HG03095 (cell line): ENCODE measurements at regions not wholly inside any gene's neighbourhood (a gene's known extent, or its start where the extent isn't known, plus 50 kb on each side); places are given as distances from the start of the nearest gene placed in this dataset.
"Not testable (repeated sequence)": the region's sequence is repeated elsewhere in the genome, so short reads cannot be mapped to it uniquely, and the experiment has no call there.

Experiments
- ATAC-seq: cut with Tn5 transposase; IDR thresholded peaks from one replicate; pipeline ENCODE4 v1.9.1; 2021; ENCODE audit warnings: moderate library complexity; ENCODE audit not compliant: unreplicated experiment

- ATAC-seq = no peak
Measured at GRCh38 chr6:135701426-135701825, 150.1 kb upstream of the PDE7B start.

- ATAC-seq = no peak
Measured at GRCh38 chr6:135703007-135703406, 148.5 kb upstream of the PDE7B start.

GRCh38 chr6:135703621-135704020 lies 147.9 kb upstream of the PDE7B start:
- peak; percentile 93 for ATAC-seq

- ATAC-seq = no peak
Measured at GRCh38 chr6:135707426-135707825, 144.1 kb upstream of the PDE7B start.

GRCh38 chr6:135710042-135710441 lies 141.5 kb upstream of the PDE7B start:
- no peak for ATAC-seq

- ATAC-seq = no peak
Measured at GRCh38 chr6:135722190-135722589, 129.3 kb upstream of the PDE7B start.

- ATAC-seq = no peak
Measured at GRCh38 chr6:135722679-135723078, 128.8 kb upstream of the PDE7B start.

- no peak for ATAC-seq
Measured at GRCh38 chr6:135728589-135728988, 122.9 kb upstream of the PDE7B start.

GRCh38 chr6:135731116-135731515 lies 120.4 kb upstream of the PDE7B start:
- ATAC-seq = no peak

- not testable (repeated sequence) for ATAC-seq
Measured at GRCh38 chr6:135736351-135736750, 115.2 kb upstream of the PDE7B start.

- ATAC-seq = no peak
Measured at GRCh38 chr6:135738636-135739035, 112.9 kb upstream of the PDE7B start.

GRCh38 chr6:135739288-135739687 lies 112.2 kb upstream of the PDE7B start:
- no peak for ATAC-seq

- ATAC-seq = no peak
Measured at GRCh38 chr6:135740580-135740979, 110.9 kb upstream of the PDE7B start.

GRCh38 chr6:135743476-135743875 lies 108.0 kb upstream of the PDE7B start:
- ATAC-seq = no peak

GRCh38 chr6:135748189-135748588 lies 103.3 kb upstream of the PDE7B start:
- no peak for ATAC-seq

GRCh38 chr6:135750081-135750480 lies 101.4 kb upstream of the PDE7B start:
- ATAC-seq = no peak

GRCh38 chr6:135753196-135753595 lies 98.3 kb upstream of the PDE7B start:
- no peak for ATAC-seq

GRCh38 chr6:135759831-135760230 lies 91.7 kb upstream of the PDE7B start:
- no peak for ATAC-seq

GRCh38 chr6:135774006-135774405 lies 77.5 kb upstream of the PDE7B start:
- ATAC-seq = no peak

- no peak for ATAC-seq
Measured at GRCh38 chr6:135779213-135779612, 72.3 kb upstream of the PDE7B start.

- ATAC-seq = no peak
Measured at GRCh38 chr6:135780326-135780725, 71.2 kb upstream of the PDE7B start.

GRCh38 chr6:135782546-135782945 lies 69.0 kb upstream of the PDE7B start:
- no peak for ATAC-seq

GRCh38 chr6:135784507-135784906 lies 67.0 kb upstream of the PDE7B start:
- ATAC-seq = no peak
